Stimulated activated CD4-positive, alpha-beta T cell treated with anti-CD3 and anti-CD28 coated beads, Interleukin-1b, Interleukin-23, amount 100 ng/mL, for 48 hours (primary cell): ENCODE measurements at regions not wholly inside any gene's neighbourhood (a gene's known extent, or its start where the extent isn't known, plus 50 kb on each side); places are given as distances from the start of the nearest gene placed in this dataset.

Experiments
- DNase-seq: peaks from one replicate; pipeline ENCODE4 v3.0.0-alpha.2; 2020

DNA sequence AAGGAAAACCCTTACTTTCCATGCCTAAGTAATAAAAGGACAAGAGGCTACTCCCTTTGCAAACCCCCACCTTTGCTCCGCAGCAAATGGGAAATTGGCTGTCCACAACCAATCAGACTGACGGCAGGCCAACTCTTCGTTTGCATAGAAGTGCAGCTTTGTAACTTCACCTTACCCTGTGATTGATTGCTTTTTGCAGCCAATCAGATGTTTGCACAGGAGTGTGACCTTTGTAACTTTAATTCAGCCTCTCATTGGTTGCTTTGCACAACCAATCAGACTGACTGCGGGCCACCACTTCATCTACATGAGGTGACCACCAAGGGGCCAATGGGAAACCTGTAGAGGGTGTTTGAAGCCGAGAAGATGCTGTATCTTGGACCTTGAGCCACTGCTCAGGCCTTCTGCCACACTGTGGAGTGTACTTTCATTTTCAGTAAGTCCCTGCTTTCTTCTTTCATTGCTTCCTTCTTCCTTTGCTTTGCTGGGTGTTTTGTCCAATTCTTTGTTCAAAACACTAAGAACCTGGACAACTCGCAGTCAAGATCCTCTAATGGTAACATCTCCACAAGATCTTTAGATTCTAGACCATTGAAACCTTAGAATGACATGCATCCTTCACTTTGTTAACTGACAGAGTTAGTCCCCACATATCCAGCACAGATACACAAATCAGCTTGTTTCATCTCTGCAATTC, 51.3 kb upstream of the FREM1 start:
- no peak for DNase-seq

DNA sequence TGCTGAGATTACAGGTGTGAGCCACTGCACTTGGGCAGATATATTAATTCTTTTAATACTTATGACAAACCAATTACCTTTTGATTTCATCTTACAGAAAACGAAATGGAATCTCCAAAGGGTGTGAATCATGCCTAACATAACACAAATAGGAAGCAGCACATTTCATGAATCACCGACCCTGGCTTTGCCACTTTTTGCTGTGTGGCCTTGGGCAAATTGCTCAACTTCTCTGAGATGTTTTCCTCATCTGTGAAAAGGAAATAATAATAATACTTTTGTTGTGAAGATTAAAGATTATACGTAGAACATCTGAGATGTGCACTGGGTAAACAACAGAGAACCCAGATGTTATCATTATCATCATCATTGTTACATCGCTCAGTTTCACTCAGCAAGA, 50.7 kb upstream of the FREM1 start:
- no peak for DNase-seq
